ENCODE measurements at regions not wholly inside any gene's neighbourhood (a gene's known extent, or its start where the extent isn't known, plus 50 kb on each side); places are given as distances from the start of the nearest gene placed in this dataset.
A peak's percentile ranks its signal among the peaks of the same experiment; 100 is the strongest.

DNA sequence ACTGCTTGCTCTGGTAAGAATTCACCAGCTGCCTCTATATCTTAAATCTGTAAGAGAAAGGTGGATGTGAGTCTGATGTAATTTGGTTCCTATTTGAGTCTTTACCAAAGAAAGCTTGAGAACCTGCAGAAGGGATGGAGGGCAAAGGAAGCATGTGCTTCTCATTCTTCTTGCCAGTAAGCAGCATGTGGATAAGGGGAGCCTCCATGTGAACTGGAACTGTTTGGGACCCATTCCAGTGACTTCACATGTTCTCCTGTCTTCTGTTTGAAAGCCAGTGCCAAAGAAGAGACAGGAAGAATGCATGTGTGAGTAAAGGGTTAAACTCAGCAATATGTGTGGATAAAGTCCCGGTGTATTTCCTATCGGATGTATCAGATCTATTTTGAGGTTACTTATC, 119.6 kb upstream of the ADGRL2 start:
- Histone ChIP-seq H3K4me1 (ENCODE audit: control insufficient read depth in 2 of 2, insufficient read depth in 2 of 2, low read length in 1 of 2) (peaks cover 2% of the 10 kb centered on the region in 2 donors), H3K4me3 (ENCODE audit: low read depth in 1 of 2, low read length in 2 of 2) (no peak overlapping the region), H3K36me3 (ENCODE audit: control insufficient read depth in 2 of 2, insufficient read depth in 2 of 2, low read length in 1 of 2) (no peaks in the 10 kb centered on the region), H3K27ac (ENCODE audit: low read depth in 2 of 2, low read length in 1 of 2) (peak overlapping the region; percentile 45 to 75), H3K27me3 (ENCODE audit: control insufficient read depth in 1 of 2, insufficient read depth in 2 of 2, low read length in 2 of 2) (no peaks in the 10 kb centered on the region), H3K9me3 (ENCODE audit: control insufficient read depth in 2 of 2, insufficient read depth in 1 of 2, low read depth in 1 of 2, low read length in 1 of 2) (no peaks in the 10 kb centered on the region)
- WGBS, 2 donors: 12 to 14% methylated on average over 2 of the region's 2 CpGs

DNA sequence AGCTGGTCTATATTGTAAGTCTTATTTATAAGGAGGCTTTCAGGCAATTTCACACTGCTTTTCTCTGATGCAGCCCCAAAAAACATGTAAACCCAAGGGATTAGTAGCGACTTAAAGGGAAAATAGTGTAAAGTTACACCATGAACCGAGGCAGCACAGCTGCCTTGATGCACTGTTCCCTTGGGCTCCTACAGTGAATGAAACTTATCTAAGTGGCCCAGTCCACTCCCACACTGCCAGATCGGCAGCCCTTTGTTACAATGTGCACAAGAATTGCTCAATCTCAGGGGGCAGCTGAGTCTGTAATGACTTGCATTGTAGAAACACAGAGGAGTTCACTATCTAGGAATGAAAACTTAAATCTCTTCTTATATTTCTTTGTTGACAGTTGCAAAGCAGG, 120.8 kb upstream of the ADGRL2 start:
- Histone ChIP-seq H3K4me3 (ENCODE audit: low read depth in 1 of 2, low read length in 2 of 2) (no peak overlapping the region), H3K36me3 (ENCODE audit: control insufficient read depth in 2 of 2, insufficient read depth in 2 of 2, low read length in 1 of 2) (no peaks in the 10 kb centered on the region), H3K27ac (ENCODE audit: low read depth in 2 of 2, low read length in 1 of 2) (peak overlapping the region; percentile 3 to 53), H3K4me1 (ENCODE audit: control insufficient read depth in 2 of 2, insufficient read depth in 2 of 2, low read length in 1 of 2) (peaks cover 2% of the 10 kb centered on the region in 2 donors), H3K9me3 (ENCODE audit: control insufficient read depth in 2 of 2, insufficient read depth in 1 of 2, low read depth in 1 of 2, low read length in 1 of 2) (no peaks in the 10 kb centered on the region), H3K27me3 (ENCODE audit: control insufficient read depth in 1 of 2, insufficient read depth in 2 of 2, low read length in 2 of 2) (no peaks in the 10 kb centered on the region)
- WGBS, 2 donors: 58% methylated on average over 3 of the region's 3 CpGs

DNA sequence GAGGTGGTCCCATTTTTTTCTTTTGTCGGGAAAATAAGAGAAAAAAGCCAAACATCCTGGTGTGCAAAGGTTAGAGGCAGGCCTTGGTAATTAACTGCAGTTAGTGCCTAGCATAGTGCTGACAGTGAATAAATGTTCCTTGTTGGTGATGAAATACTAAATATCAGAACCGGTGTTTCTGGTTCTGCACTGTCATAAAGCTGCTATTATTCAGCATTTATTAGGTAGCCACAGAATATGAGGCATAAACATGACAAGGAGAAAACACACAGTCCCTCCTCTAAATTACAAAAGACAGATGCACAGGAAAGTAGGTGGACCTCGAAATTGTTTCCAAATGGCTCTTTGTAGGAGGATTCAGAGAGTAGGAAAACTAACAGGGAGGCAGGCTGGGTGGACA, 122.0 kb upstream of the ADGRL2 start:
- H3K36me3 ChIP-seq (ENCODE audit: control insufficient read depth in 2 of 2, insufficient read depth in 2 of 2, low read length in 1 of 2): no peaks in the 10 kb centered on the region
- peaks cover 2% of the 10 kb centered on the region in 2 donors for H3K4me1 ChIP-seq (ENCODE audit: control insufficient read depth in 2 of 2, insufficient read depth in 2 of 2, low read length in 1 of 2)
- H3K27ac ChIP-seq (ENCODE audit: low read depth in 2 of 2, low read length in 1 of 2): peak overlapping the region; percentile 74 to 85
- 56 to 58% methylated on average over 3 of the region's 3 CpGs for WGBS, 2 donors
- no peaks in the 10 kb centered on the region for H3K27me3 ChIP-seq (ENCODE audit: control insufficient read depth in 1 of 2, insufficient read depth in 2 of 2, low read length in 2 of 2)
- no peak overlapping the region for H3K4me3 ChIP-seq (ENCODE audit: low read depth in 1 of 2, low read length in 2 of 2)
- no peaks in the 10 kb centered on the region for H3K9me3 ChIP-seq (ENCODE audit: control insufficient read depth in 2 of 2, insufficient read depth in 1 of 2, low read depth in 1 of 2, low read length in 1 of 2)

DNA sequence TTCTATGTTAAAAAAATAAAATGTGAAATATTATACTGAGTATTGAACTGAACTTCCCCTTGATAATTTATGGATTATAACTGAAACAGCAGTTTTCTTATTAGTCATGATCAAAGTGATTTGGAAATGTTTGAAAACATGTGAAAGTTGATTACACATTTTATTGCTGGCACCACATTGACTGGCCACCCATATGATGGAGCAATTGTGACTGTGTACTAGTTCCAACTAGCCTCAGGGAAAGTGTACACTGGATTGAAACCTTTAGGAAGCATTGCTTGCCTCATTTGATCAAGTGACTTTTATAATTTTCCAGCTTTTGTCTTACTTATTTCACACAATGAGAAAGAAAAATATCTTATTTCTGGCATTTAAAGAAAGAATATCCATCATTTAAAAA, 128.0 kb upstream of the ADGRL2 start:
- H3K9me3 ChIP-seq (ENCODE audit: control insufficient read depth in 2 of 2, insufficient read depth in 1 of 2, low read depth in 1 of 2, low read length in 1 of 2): no peaks in the 10 kb centered on the region
- H3K27ac ChIP-seq (ENCODE audit: low read depth in 2 of 2, low read length in 1 of 2): no peak overlapping the region
- H3K36me3 ChIP-seq (ENCODE audit: control insufficient read depth in 2 of 2, insufficient read depth in 2 of 2, low read length in 1 of 2): no peaks in the 10 kb centered on the region
- peaks cover 0 to 5% of the 10 kb centered on the region in 2 donors for H3K4me1 ChIP-seq (ENCODE audit: control insufficient read depth in 2 of 2, insufficient read depth in 2 of 2, low read length in 1 of 2)
- no peaks in the 10 kb centered on the region for H3K27me3 ChIP-seq (ENCODE audit: control insufficient read depth in 1 of 2, insufficient read depth in 2 of 2, low read length in 2 of 2)
- H3K4me3 ChIP-seq (ENCODE audit: low read depth in 1 of 2, low read length in 2 of 2): no peak overlapping the region

DNA sequence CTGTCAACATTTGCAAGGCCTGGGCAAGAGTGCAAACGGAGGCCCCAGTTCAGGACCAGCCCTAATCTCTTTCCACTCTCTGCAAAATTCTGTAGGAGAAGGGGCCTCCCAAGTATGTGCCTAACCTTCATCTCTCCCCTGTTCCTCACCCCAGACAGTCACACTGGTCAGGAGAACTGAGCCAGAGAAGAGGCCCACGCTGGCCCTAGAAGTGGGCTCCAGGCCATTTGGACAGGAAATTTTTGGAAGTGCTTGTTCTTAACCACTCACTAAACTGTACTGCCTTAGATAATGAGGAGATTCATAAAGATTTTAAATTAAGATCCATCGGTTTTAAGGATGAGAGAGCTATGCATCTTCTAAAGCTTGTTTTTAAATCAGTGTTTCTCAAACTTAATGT, 129.7 kb upstream of the ADGRL2 start:
- peak overlapping the region in 1 of 2 donors; percentile 8 for H3K27ac ChIP-seq (ENCODE audit: low read depth in 2 of 2, low read length in 1 of 2)
- H3K9me3 ChIP-seq (ENCODE audit: control insufficient read depth in 2 of 2, insufficient read depth in 1 of 2, low read depth in 1 of 2, low read length in 1 of 2): no peaks in the 10 kb centered on the region
- H3K27me3 ChIP-seq (ENCODE audit: control insufficient read depth in 1 of 2, insufficient read depth in 2 of 2, low read length in 2 of 2): no peaks in the 10 kb centered on the region
- 62% methylated on average over 3 of the region's 3 CpGs for WGBS, 2 donors
- no peaks in the 10 kb centered on the region for H3K36me3 ChIP-seq (ENCODE audit: control insufficient read depth in 2 of 2, insufficient read depth in 2 of 2, low read length in 1 of 2)
- no peak overlapping the region for H3K4me3 ChIP-seq (ENCODE audit: low read depth in 1 of 2, low read length in 2 of 2)
- peaks cover 0 to 5% of the 10 kb centered on the region in 2 donors for H3K4me1 ChIP-seq (ENCODE audit: control insufficient read depth in 2 of 2, insufficient read depth in 2 of 2, low read length in 1 of 2)

DNA sequence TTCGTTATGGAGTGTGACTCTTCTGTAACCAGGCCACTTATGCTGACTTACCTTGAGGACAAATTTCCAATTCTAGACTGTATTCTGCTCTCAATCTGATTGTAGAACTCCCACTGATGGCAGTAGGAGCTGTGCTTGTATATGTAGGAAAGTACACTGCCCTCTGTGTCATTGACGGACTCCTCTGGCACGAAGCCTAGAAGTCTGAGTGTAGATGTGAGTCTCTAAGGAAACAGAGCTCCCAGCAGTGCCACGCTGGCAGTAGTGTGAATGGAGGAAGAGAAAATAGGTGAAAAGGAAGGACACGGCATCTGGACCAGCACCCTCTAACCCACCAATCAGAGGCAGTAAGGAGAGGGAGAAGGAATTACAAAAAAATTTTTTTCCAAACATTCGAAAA, 130.4 kb upstream of the ADGRL2 start:
- Histone ChIP-seq H3K27ac (ENCODE audit: low read depth in 2 of 2, low read length in 1 of 2) (no peak overlapping the region), H3K4me1 (ENCODE audit: control insufficient read depth in 2 of 2, insufficient read depth in 2 of 2, low read length in 1 of 2) (peaks cover 0 to 5% of the 10 kb centered on the region in 2 donors), H3K4me3 (ENCODE audit: low read depth in 1 of 2, low read length in 2 of 2) (no peak overlapping the region), H3K27me3 (ENCODE audit: control insufficient read depth in 1 of 2, insufficient read depth in 2 of 2, low read length in 2 of 2) (no peaks in the 10 kb centered on the region), H3K9me3 (ENCODE audit: control insufficient read depth in 2 of 2, insufficient read depth in 1 of 2, low read depth in 1 of 2, low read length in 1 of 2) (no peaks in the 10 kb centered on the region), H3K36me3 (ENCODE audit: control insufficient read depth in 2 of 2, insufficient read depth in 2 of 2, low read length in 1 of 2) (no peaks in the 10 kb centered on the region)
- 26% methylated on average over 6 of the region's 6 CpGs for WGBS, 2 donors

DNA sequence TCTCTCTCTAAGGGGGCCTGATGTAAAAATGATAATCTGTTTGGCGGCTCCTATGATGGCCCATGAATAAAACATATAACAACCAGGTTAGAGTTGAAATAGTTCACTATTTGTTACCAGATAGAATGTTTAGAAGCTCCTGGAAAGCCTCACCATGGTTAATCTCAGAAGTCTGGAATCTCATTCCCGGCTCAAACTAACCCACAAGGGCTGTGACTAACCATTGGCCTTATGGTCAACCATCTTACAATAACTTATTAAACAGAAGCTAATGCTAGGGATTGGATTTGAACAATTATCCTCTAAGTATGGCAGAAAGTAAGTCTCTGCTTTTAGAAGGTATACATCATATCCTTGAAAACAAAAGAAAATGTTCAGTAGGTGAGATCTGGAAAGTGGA, 134.1 kb upstream of the ADGRL2 start:
- Histone ChIP-seq H3K27me3 (ENCODE audit: control insufficient read depth in 1 of 2, insufficient read depth in 2 of 2, low read length in 2 of 2) (no peaks in the 10 kb centered on the region), H3K27ac (ENCODE audit: low read depth in 2 of 2, low read length in 1 of 2) (no peak overlapping the region), H3K36me3 (ENCODE audit: control insufficient read depth in 2 of 2, insufficient read depth in 2 of 2, low read length in 1 of 2) (no peaks in the 10 kb centered on the region), H3K9me3 (ENCODE audit: control insufficient read depth in 2 of 2, insufficient read depth in 1 of 2, low read depth in 1 of 2, low read length in 1 of 2) (no peaks in the 10 kb centered on the region), H3K4me1 (ENCODE audit: control insufficient read depth in 2 of 2, insufficient read depth in 2 of 2, low read length in 1 of 2) (peaks cover 0 to 5% of the 10 kb centered on the region in 2 donors), H3K4me3 (ENCODE audit: low read depth in 1 of 2, low read length in 2 of 2) (no peak overlapping the region)
- 84 to 89% methylated on average over 2 of the region's 2 CpGs for WGBS, 2 donors

DNA sequence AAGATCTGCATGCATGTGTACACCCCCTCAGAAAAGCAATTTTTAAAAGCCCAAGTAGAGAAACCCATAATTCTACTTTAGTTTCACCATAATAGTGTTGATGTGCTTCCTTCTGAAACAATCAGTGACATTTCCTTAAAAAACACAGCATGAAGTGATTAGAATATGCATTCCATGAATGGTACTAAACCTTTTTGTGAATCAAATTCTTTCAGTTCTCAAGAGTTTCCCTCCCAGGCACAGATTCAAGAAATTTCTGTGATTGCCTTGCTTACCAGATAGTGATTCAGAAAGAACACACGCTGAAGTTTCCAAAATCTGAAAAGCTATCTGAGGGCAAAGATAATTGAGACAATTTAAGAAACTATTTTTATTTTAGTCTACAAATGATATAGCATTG, 136.4 kb upstream of the ADGRL2 start:
- Histone ChIP-seq H3K27ac (ENCODE audit: low read depth in 2 of 2, low read length in 1 of 2) (no peak overlapping the region), H3K4me3 (ENCODE audit: low read depth in 1 of 2, low read length in 2 of 2) (no peak overlapping the region), H3K36me3 (ENCODE audit: control insufficient read depth in 2 of 2, insufficient read depth in 2 of 2, low read length in 1 of 2) (no peaks in the 10 kb centered on the region), H3K4me1 (ENCODE audit: control insufficient read depth in 2 of 2, insufficient read depth in 2 of 2, low read length in 1 of 2) (no peaks in the 10 kb centered on the region), H3K27me3 (ENCODE audit: control insufficient read depth in 1 of 2, insufficient read depth in 2 of 2, low read length in 2 of 2) (no peaks in the 10 kb centered on the region), H3K9me3 (ENCODE audit: control insufficient read depth in 2 of 2, insufficient read depth in 1 of 2, low read depth in 1 of 2, low read length in 1 of 2) (no peaks in the 10 kb centered on the region)
- WGBS, 2 donors: 52 to 69% methylated on average over 1 of the region's 1 CpG

DNA sequence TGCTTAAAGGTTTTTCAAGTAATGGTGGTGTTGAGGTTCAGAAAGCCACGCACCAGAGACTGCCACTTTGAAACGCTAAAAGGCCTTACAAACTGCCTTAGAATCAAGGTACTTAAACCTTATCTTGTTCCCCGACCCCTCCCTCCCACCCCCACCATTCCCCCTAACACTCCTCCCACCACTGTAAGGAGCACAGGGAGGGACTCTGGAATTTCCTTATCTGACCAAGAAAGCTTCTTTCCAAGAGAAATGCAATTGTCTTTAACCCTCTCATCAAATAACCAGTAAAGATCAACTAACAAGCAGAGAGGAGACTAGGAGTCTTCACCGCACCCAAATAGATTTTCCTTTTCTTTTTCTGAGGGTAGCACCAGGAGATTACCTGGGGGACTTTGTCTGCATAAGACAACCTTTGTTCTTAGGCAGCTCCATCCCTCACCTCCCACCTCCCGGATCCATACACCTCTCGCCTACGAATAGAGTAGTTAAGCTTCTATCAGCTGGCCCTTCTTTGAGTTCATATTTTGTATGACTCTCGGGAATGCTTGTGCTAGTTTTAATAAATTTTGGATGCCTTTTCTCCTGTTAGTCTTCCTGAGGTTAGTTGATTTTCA, 137.7 kb upstream of the ADGRL2 start:
- Histone ChIP-seq H3K27me3 (ENCODE audit: control insufficient read depth in 1 of 2, insufficient read depth in 2 of 2, low read length in 2 of 2) (no peaks in the 10 kb centered on the region), H3K36me3 (ENCODE audit: control insufficient read depth in 2 of 2, insufficient read depth in 2 of 2, low read length in 1 of 2) (no peaks in the 10 kb centered on the region), H3K4me1 (ENCODE audit: control insufficient read depth in 2 of 2, insufficient read depth in 2 of 2, low read length in 1 of 2) (no peaks in the 10 kb centered on the region), H3K9me3 (ENCODE audit: control insufficient read depth in 2 of 2, insufficient read depth in 1 of 2, low read depth in 1 of 2, low read length in 1 of 2) (no peaks in the 10 kb centered on the region), H3K27ac (ENCODE audit: low read depth in 2 of 2, low read length in 1 of 2) (no peak overlapping the region), H3K4me3 (ENCODE audit: low read depth in 1 of 2, low read length in 2 of 2) (no peak overlapping the region)
- WGBS, 2 donors: 85 to 87% methylated on average over 8 of the region's 8 CpGs

DNA sequence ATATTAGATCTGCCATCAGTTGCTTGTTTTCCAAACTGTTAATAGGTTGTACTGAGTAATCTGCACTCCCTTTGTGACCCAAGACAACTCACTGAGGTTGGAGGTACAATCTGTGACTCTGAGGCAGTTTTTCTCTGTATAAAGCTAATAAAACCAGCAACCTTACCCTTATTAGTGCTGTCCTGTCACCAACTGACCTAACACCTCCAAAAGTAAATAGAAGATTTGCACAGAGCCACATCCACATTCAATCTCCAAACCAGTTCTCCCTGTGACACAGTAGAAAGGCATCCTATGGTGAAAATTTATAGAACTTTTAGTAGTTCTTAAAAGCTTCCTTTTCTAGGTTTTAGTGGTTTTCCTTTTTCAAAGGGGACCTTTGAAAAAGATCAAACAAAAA, 140.4 kb upstream of the ADGRL2 start:
- Histone ChIP-seq H3K27me3 (ENCODE audit: control insufficient read depth in 1 of 2, insufficient read depth in 2 of 2, low read length in 2 of 2) (no peaks in the 10 kb centered on the region), H3K9me3 (ENCODE audit: control insufficient read depth in 2 of 2, insufficient read depth in 1 of 2, low read depth in 1 of 2, low read length in 1 of 2) (no peaks in the 10 kb centered on the region), H3K4me1 (ENCODE audit: control insufficient read depth in 2 of 2, insufficient read depth in 2 of 2, low read length in 1 of 2) (no peaks in the 10 kb centered on the region), H3K36me3 (ENCODE audit: control insufficient read depth in 2 of 2, insufficient read depth in 2 of 2, low read length in 1 of 2) (no peaks in the 10 kb centered on the region), H3K4me3 (ENCODE audit: low read depth in 1 of 2, low read length in 2 of 2) (no peak overlapping the region), H3K27ac (ENCODE audit: low read depth in 2 of 2, low read length in 1 of 2) (no peak overlapping the region)

All from esophagus (tissue), 2 donors.